ENCODE measurements at regions not wholly inside any gene's neighbourhood (a gene's known extent, or its start where the extent isn't known, plus 50 kb on each side); places are given as distances from the start of the nearest gene placed in this dataset.

GRCh38 chr18:40962784-40963183 lies 992.2 kb upstream of the PIK3C3 start:
- ChIA-PET CTCF (interaction anchor here (0.7 kb wide), 1 partner anchor 10 kb away, joined by 3 read pairs; no protein-coding TSS in a partner anchor), POLR2A (ENCODE audit: unreplicated experiment) (no interaction called here)
- H3K9me3 ChIP-seq (ENCODE audit: low read length): no peaks in the 10 kb centered on the region
- no peaks in the 10 kb centered on the region for H3K4me1 ChIP-seq (ENCODE audit: insufficient read depth, low read length)
- ATAC-seq (peak; percentile 40; the same call in 1 of the 2 replicates), DNase-seq (peak; percentile 45)
- intact Hi-C loops (cut with micrococcal nuclease): no loop called here
- H3K9me2 ChIP-seq (replicated peaks; ENCODE audit: low read length): no peaks in the 10 kb centered on the region
- no peak overlapping the region for H3K27ac ChIP-seq (ENCODE audit: low read length)
- no peak overlapping the region for H2AFZ ChIP-seq (ENCODE audit: low read length)
- BruUV-seq (replicated peaks): no TSS peak
- H3K36me3 ChIP-seq (ENCODE audit: low read depth, low read length): no peaks in the 10 kb centered on the region
- H3K4me2 ChIP-seq (ENCODE audit: low read length): no peak overlapping the region
- H3K27me3 ChIP-seq (ENCODE audit: low read length): no peaks in the 10 kb centered on the region
- no peak overlapping the region for H3K4me3 ChIP-seq (ENCODE audit: low read length)
- TF ChIP-seq EZH2 (IDR thresholded peaks at IDR 0.05; ENCODE audit: low read length, unreplicated experiment): no peak
- no peak for TF ChIP-seq CTCF (conservative IDR thresholded peaks at IDR 0.05; ENCODE audit: low read depth, low read length)
- TF ChIP-seq EZH2phosphoT487 (IDR thresholded peaks at IDR 0.05; ENCODE audit: borderline replicate concordance, low read length): no peak
- no peaks in the 10 kb centered on the region for H3F3A ChIP-seq (ENCODE audit: low read length, unreplicated experiment)
- no peaks in the 10 kb centered on the region for H4K20me1 ChIP-seq (ENCODE audit: low read length)
- H3K79me2 ChIP-seq (ENCODE audit: low read length): no peaks in the 10 kb centered on the region
- no peak overlapping the region for H3K9ac ChIP-seq (ENCODE audit: low read length)

- no peak overlapping the region for H3K9ac ChIP-seq (ENCODE audit: low read length)
- H2AFZ ChIP-seq (ENCODE audit: low read length): no peak overlapping the region
- H3K4me2 ChIP-seq (ENCODE audit: low read length): no peak overlapping the region
- no peak for TF ChIP-seq EZH2 (IDR thresholded peaks at IDR 0.05; ENCODE audit: low read length, unreplicated experiment)
- TF ChIP-seq EZH2phosphoT487 (IDR thresholded peaks at IDR 0.05; ENCODE audit: borderline replicate concordance, low read length): no peak
- no peak for TF ChIP-seq CTCF (conservative IDR thresholded peaks at IDR 0.05; ENCODE audit: low read depth, low read length)
- POLR2A ChIA-PET (ENCODE audit: unreplicated experiment): no interaction called here
- H4K20me1 ChIP-seq (ENCODE audit: low read length): no peaks in the 10 kb centered on the region
- no peak overlapping the region for H3K27ac ChIP-seq (ENCODE audit: low read length)
- no peaks in the 10 kb centered on the region for H3F3A ChIP-seq (ENCODE audit: low read length, unreplicated experiment)
- no peaks in the 10 kb centered on the region for H3K27me3 ChIP-seq (ENCODE audit: low read length)
- no peaks in the 10 kb centered on the region for H3K79me2 ChIP-seq (ENCODE audit: low read length)
- ATAC-seq: no peak
- H3K9me3 ChIP-seq (ENCODE audit: low read length): no peaks in the 10 kb centered on the region
- no peak for DNase-seq
- H3K36me3 ChIP-seq (ENCODE audit: low read depth, low read length): no peaks in the 10 kb centered on the region
- H3K4me1 ChIP-seq (ENCODE audit: insufficient read depth, low read length): no peaks in the 10 kb centered on the region
- CTCF ChIA-PET: no interaction called here
- BruUV-seq (replicated peaks): no TSS peak
- no peaks in the 10 kb centered on the region for H3K9me2 ChIP-seq (replicated peaks; ENCODE audit: low read length)
- H3K4me3 ChIP-seq (ENCODE audit: low read length): no peak overlapping the region
- intact Hi-C loops (cut with micrococcal nuclease): no loop called here
Measured at GRCh38 chr18:40957533-40958070, 997.4 kb upstream of the PIK3C3 start.

GRCh38 chr18:40956213-40956612 lies 998.8 kb upstream of the PIK3C3 start:
- no peaks in the 10 kb centered on the region for H3F3A ChIP-seq (ENCODE audit: low read length, unreplicated experiment)
- no peaks in the 10 kb centered on the region for H3K36me3 ChIP-seq (ENCODE audit: low read depth, low read length)
- no peak overlapping the region for H3K4me2 ChIP-seq (ENCODE audit: low read length)
- H3K4me1 ChIP-seq (ENCODE audit: insufficient read depth, low read length): no peaks in the 10 kb centered on the region
- no peaks in the 10 kb centered on the region for H3K9me2 ChIP-seq (replicated peaks; ENCODE audit: low read length)
- no peaks in the 10 kb centered on the region for H3K9me3 ChIP-seq (ENCODE audit: low read length)
- DNase-seq (no peak), ATAC-seq (no peak)
- H3K27ac ChIP-seq (ENCODE audit: low read length): no peak overlapping the region
- H3K79me2 ChIP-seq (ENCODE audit: low read length): no peaks in the 10 kb centered on the region
- no TSS peak for BruUV-seq (replicated peaks)
- CTCF ChIA-PET: no interaction called here
- POLR2A ChIA-PET (ENCODE audit: unreplicated experiment): no interaction called here
- TF ChIP-seq EZH2phosphoT487 (IDR thresholded peaks at IDR 0.05; ENCODE audit: borderline replicate concordance, low read length) (no peak), EZH2 (IDR thresholded peaks at IDR 0.05; ENCODE audit: low read length, unreplicated experiment) (no peak), CTCF (conservative IDR thresholded peaks at IDR 0.05; ENCODE audit: low read depth, low read length) (no peak)
- H3K9ac ChIP-seq (ENCODE audit: low read length): no peak overlapping the region
- intact Hi-C loops (cut with micrococcal nuclease): no loop called here
- no peaks in the 10 kb centered on the region for H4K20me1 ChIP-seq (ENCODE audit: low read length)
- no peak overlapping the region for H3K4me3 ChIP-seq (ENCODE audit: low read length)
- H2AFZ ChIP-seq (ENCODE audit: low read length): no peak overlapping the region
- H3K27me3 ChIP-seq (ENCODE audit: low read length): no peaks in the 10 kb centered on the region
